Adrenal gland (tissue), 5 donors: ENCODE measurements at regions not wholly inside any gene's neighbourhood (a gene's known extent, or its start where the extent isn't known, plus 50 kb on each side); places are given as distances from the start of the nearest gene placed in this dataset.

Source experiments
- POLR2A ChIP-seq, 2 donors: fragments of 450-650 bp; IDR thresholded peaks; one replicate each; pipeline ENCODE4 v1.6.1; 2017; ENCODE audit warnings: antibody characterized with exemption in 2 of 2, mild to moderate bottlenecking in 2 of 2, moderate library complexity in 1 of 2
- TF ChIP-seq, protein P1 (sequence below), 6 experiments: fragments of 450-650 bp in 4 of 6; fragments of 200-600 bp in 2 of 6; sonication (generic) in 1 of 6; IDR thresholded peaks; 1 replicate in 5 of 6; 2 replicates in 1 of 6; pipeline versions ENCODE4 v1.5.1 to v1.8.0; 2016 to 2021; ENCODE audit warnings: antibody characterized with exemption in 6 of 6, mild to moderate bottlenecking in 2 of 6, moderate library complexity in 1 of 6
- donor health status: DM: no; HTN: no; CAD: no.

DNA sequence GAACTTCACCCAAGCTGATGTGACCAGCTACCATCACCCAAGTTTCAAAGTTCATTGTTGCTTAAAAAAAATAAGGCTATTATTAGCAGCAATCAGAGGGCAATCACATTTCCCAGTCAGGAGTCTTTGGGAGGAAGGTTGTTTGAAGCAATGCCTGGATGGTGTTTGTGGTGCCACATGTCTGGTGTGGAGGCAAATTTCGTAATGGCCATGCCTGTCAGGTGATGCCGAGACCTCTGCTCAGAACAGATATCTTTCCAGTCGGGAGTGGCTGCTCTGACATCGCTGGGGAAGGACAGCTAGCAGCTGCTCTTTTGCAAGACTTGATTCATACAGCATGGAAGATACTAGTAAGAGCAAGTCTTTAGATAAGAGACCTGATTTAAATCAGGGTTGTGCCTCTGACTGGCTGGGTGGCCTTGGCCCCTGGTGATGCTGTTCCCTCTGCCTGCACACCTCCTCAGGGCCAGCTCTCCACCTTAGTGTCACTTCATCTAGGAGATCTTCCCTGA, 187.8 kb upstream of the JUN start:
- TF ChIP-seq POLR2A (IDR thresholded peaks at IDR 0.05), result peak in 1 of 2 donors; percentile 36
- TF ChIP-seq, protein P1, sequence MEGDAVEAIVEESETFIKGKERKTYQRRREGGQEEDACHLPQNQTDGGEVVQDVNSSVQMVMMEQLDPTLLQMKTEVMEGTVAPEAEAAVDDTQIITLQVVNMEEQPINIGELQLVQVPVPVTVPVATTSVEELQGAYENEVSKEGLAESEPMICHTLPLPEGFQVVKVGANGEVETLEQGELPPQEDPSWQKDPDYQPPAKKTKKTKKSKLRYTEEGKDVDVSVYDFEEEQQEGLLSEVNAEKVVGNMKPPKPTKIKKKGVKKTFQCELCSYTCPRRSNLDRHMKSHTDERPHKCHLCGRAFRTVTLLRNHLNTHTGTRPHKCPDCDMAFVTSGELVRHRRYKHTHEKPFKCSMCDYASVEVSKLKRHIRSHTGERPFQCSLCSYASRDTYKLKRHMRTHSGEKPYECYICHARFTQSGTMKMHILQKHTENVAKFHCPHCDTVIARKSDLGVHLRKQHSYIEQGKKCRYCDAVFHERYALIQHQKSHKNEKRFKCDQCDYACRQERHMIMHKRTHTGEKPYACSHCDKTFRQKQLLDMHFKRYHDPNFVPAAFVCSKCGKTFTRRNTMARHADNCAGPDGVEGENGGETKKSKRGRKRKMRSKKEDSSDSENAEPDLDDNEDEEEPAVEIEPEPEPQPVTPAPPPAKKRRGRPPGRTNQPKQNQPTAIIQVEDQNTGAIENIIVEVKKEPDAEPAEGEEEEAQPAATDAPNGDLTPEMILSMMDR (IDR thresholded peaks at IDR 0.05), result no peak
